ENCODE measurements at regions not wholly inside any gene's neighbourhood (a gene's known extent, or its start where the extent isn't known, plus 50 kb on each side); places are given as distances from the start of the nearest gene placed in this dataset.

GRCh38 chr12:43109631-43110345, 442.2 kb downstream of the ADAMTS20 start:
- TF ChIP-seq CTCF (IDR thresholded peaks at IDR 0.05) (no peak), EP300 (IDR thresholded peaks at IDR 0.05) (no peak), POLR2A (IDR thresholded peaks at IDR 0.05) (no peak)
